ENCODE measurements at regions not wholly inside any gene's neighbourhood (a gene's known extent, or its start where the extent isn't known, plus 50 kb on each side); places are given as distances from the start of the nearest gene placed in this dataset.

GRCh38 chr10:121042342-121042741 is 191.2 kb downstream of the WDR11 start (continued):
- TF ChIP-seq ZBTB33 (IDR thresholded peaks at IDR 0.05; ENCODE audit: borderline replicate concordance, low read depth): no peak

GRCh38 chr10:121043124-121043849 is 192.1 kb downstream of the WDR11 start:
- DNase-seq: no peak
- no peak overlapping the region for H3K9ac ChIP-seq
- no peaks in the 10 kb centered on the region for H3K36me3 ChIP-seq (replicated peaks in 1 of 2; ENCODE audit: control insufficient read depth in 1 of 2, insufficient read depth in 2 of 2, low read length in 1 of 2)
- H3K4me1 ChIP-seq (ENCODE audit: control insufficient read depth in 1 of 2, insufficient read depth in 2 of 2, low read depth in 1 of 2, low read length in 1 of 2): no peaks in the 10 kb centered on the region
- CTCF ChIA-PET: interaction anchor here (1.0 to 1.5 kb wide), 3 partner anchors 15 to 27 kb away, joined by 3 to 4 read pairs (median 3); no protein-coding TSS in a partner anchor
- no peaks in the 10 kb centered on the region for H3K27me3 ChIP-seq (ENCODE audit: insufficient read depth)
- 55% methylated on average over 18 of the region's 20 CpGs for WGBS (ENCODE audit: low lambda C conversion rate)
- no peak overlapping the region for H2AFZ ChIP-seq (ENCODE audit: low read depth)
- no peaks in the 10 kb centered on the region for H3K9me3 ChIP-seq
- no peaks in the 10 kb centered on the region for H3K9me2 ChIP-seq
- TF ChIP-seq SIN3A (IDR thresholded peaks at IDR 0.05; ENCODE audit: borderline replicate concordance, low read depth, low read length) (no peak), ZBTB33 (IDR thresholded peaks at IDR 0.05; ENCODE audit: borderline replicate concordance, low read depth) (no peak), FOXM1 (IDR thresholded peaks at IDR 0.05; ENCODE audit: low read depth) (no peak), MXI1 (IDR thresholded peaks at IDR 0.05; ENCODE audit: low read depth, low read length) (no peak), CHD2 (IDR thresholded peaks at IDR 0.05; ENCODE audit: low read length, partially characterized antibody) (no peak), NFIC (IDR thresholded peaks at IDR 0.05; ENCODE audit: borderline replicate concordance) (no peak), EP300 (IDR thresholded peaks at IDR 0.05; ENCODE audit: borderline replicate concordance in 1 of 2, low read depth in 1 of 2, low read length in 1 of 2) (no peak), PBX3 (IDR thresholded peaks at IDR 0.05) (no peak), YY1 (IDR thresholded peaks at IDR 0.05; ENCODE audit: low read depth) (no peak), IRF3 (IDR thresholded peaks at IDR 0.05; ENCODE audit: low read depth, low read length) (no peak), RAD21 (IDR thresholded peaks at IDR 0.05; ENCODE audit: low read length) (no peak), TEAD4 (IDR thresholded peaks at IDR 0.05; ENCODE audit: borderline replicate concordance, insufficient read depth) (no peak), MAX (IDR thresholded peaks at IDR 0.05; ENCODE audit: low read depth) (no peak), JUND (IDR thresholded peaks at IDR 0.05) (no peak), TCF12 (IDR thresholded peaks at IDR 0.05) (no peak), ELF1 (IDR thresholded peaks at IDR 0.05) (no peak), MEF2A (IDR thresholded peaks at IDR 0.05; ENCODE audit: borderline replicate concordance, low read depth) (no peak)
- no peak overlapping the region for H3K4me2 ChIP-seq
- no peak overlapping the region for H3K27ac ChIP-seq (ENCODE audit: low read depth in 2 of 2, low read length in 1 of 2)
- POLR2A ChIA-PET: no interaction called here
- H3F3A ChIP-seq (replicated peaks; ENCODE audit: insufficient read depth): no peaks in the 10 kb centered on the region
- no peaks in the 10 kb centered on the region for H3K79me2 ChIP-seq (ENCODE audit: insufficient read depth)
- H3K4me3 ChIP-seq (ENCODE audit: low read depth in 2 of 2, low read length in 1 of 2): no peak overlapping the region
- H4K20me1 ChIP-seq (ENCODE audit: insufficient read depth): no peaks in the 10 kb centered on the region

Data from SK-N-SH (cell line).